ENCODE measurements at regions not wholly inside any gene's neighbourhood (a gene's known extent, or its start where the extent isn't known, plus 50 kb on each side); places are given as distances from the start of the nearest gene placed in this dataset.

DNA sequence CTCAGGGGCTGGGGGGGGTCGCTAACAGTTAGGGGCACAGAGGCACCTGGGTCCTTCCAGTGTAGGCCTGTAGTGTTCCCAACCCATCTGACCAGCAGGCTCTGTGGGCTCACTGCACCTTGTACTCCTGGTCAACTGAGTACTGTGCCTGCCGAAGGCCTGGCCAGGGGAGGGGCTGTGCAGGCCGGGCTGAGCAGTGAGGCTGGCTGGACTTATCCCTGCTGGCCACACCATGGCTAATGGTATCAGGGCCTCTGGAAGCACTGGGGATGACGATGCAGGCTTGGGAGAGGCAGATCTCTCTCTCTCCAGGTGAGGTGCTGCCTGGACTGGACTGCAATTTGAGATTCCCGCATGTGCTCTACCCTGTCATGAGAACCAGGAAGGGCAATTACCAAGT is 58.9 kb upstream of the SDK2 start:
- no peaks in the 10 kb centered on the region for H3K9me3 ChIP-seq
- intact Hi-C loops (cut with DNase I, micrococcal nuclease) = no loop called here
- no peak overlapping the region for H3K4me3 ChIP-seq
- no peak for DNase-seq
- peak; percentile 50 for ATAC-seq
- no peak for TF ChIP-seq CTCF (IDR thresholded peaks at IDR 0.05)
- no peaks in the 10 kb centered on the region for H3K36me3 ChIP-seq (ENCODE audit: low read depth)
- H3K4me1 ChIP-seq (ENCODE audit: low read depth) = no peaks in the 10 kb centered on the region

DNA sequence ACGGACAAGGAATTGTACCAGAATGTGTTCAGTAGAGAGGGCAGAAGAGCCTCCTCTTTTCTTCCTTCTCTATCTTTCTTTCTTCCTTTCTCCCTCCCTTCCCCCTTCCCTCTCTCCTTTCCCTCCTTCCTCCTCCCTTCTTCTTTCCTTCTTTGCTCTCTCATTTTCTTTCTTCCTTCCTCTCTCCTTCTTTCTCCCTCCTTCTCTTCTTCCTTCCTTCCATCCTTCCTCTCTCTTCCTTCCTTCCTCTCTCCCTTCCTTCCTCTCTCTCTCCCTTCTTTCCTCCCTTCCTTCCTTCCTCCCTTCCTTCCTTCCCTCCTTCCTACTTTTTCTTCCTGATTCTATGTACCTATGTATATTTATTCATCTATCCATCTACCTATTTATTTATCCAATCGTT is 59.7 kb upstream of the SDK2 start:
- Histone ChIP-seq H3K4me1 (ENCODE audit: low read depth) (no peaks in the 10 kb centered on the region), H3K36me3 (ENCODE audit: low read depth) (no peaks in the 10 kb centered on the region), H3K9me3 (no peaks in the 10 kb centered on the region), H3K4me3 (no peak overlapping the region)
- intact Hi-C loops (cut with DNase I, micrococcal nuclease) = no loop called here
- ATAC-seq = no peak
- DNase-seq = no peak
- no peak for TF ChIP-seq CTCF (IDR thresholded peaks at IDR 0.05)

GRCh38 chr17:73705594-73705993 is 61.3 kb upstream of the SDK2 start:
- Histone ChIP-seq H3K4me3 (no peak overlapping the region), H3K4me1 (ENCODE audit: low read depth) (no peaks in the 10 kb centered on the region), H3K9me3 (no peaks in the 10 kb centered on the region), H3K36me3 (ENCODE audit: low read depth) (no peaks in the 10 kb centered on the region)
- ATAC-seq (peak; percentile 50), DNase-seq (peak in 1 of 3 donors; percentile 29)
- intact Hi-C loops (cut with DNase I, micrococcal nuclease) = loop anchor here in 1 of 2 donors (5.0 kb wide), 1 partner anchor 278 kb away; no protein-coding TSS in a partner anchor
- TF ChIP-seq CTCF (IDR thresholded peaks at IDR 0.05) = no peak

GRCh38 chr17:73706428-73706827 is 62.2 kb upstream of the SDK2 start:
- no peak for ATAC-seq
- H3K4me3 ChIP-seq = no peak overlapping the region
- DNase-seq = no peak

GRCh38 chr17:73706858-73707257 is 62.6 kb upstream of the SDK2 start:
- Histone ChIP-seq H3K36me3 (ENCODE audit: low read depth) (no peaks in the 10 kb centered on the region), H3K9me3 (no peaks in the 10 kb centered on the region), H3K4me3 (no peak overlapping the region), H3K4me1 (ENCODE audit: low read depth) (no peaks in the 10 kb centered on the region)
- ATAC-seq (no peak), DNase-seq (no peak)
- intact Hi-C loops (cut with DNase I, micrococcal nuclease) = loop anchor here in 1 of 2 donors (5.0 kb wide), 1 partner anchor 280 kb away; no protein-coding TSS in a partner anchor
- TF ChIP-seq CTCF (IDR thresholded peaks at IDR 0.05) = no peak

More at GRCh38 chr17:73706428-73706827, 62.2 kb upstream of the SDK2 start:
- Histone ChIP-seq H3K9me3 (no peaks in the 10 kb centered on the region), H3K4me1 (ENCODE audit: low read depth) (no peaks in the 10 kb centered on the region), H3K36me3 (ENCODE audit: low read depth) (no peaks in the 10 kb centered on the region)
- intact Hi-C loops (cut with DNase I, micrococcal nuclease) = loop anchor here in 1 of 2 donors (5.0 kb wide), 1 partner anchor 279 kb away; no protein-coding TSS in a partner anchor
- no peak for TF ChIP-seq CTCF (IDR thresholded peaks at IDR 0.05)

DNA sequence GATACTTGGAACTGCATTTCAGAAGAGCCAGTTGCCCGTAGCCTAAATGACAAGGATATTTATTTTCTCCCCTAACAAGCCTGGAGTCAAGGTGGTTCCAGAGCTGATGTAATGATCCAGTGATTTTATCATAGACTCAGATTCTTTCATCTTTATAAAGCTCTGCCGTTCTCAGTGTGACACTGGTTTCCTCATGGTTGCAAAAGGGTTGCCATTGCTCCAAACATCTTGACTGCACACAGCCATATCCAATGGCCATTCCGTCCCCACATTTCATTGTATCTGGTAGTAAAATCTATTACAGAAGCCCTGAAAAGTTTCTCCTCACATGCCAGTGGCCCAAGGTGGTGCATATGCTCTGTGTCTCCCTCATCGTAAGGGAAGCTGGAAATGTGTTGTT is 63.1 kb upstream of the SDK2 start:
- ATAC-seq (no peak), DNase-seq (no peak)
- TF ChIP-seq CTCF (IDR thresholded peaks at IDR 0.05) = no peak
- H3K4me3 ChIP-seq = no peak overlapping the region
- intact Hi-C loops (cut with DNase I, micrococcal nuclease) = loop anchor here in 1 of 2 donors (5.0 kb wide), 1 partner anchor 280 kb away; no protein-coding TSS in a partner anchor
- H3K9me3 ChIP-seq = no peaks in the 10 kb centered on the region
- no peaks in the 10 kb centered on the region for H3K4me1 ChIP-seq (ENCODE audit: low read depth)
- no peaks in the 10 kb centered on the region for H3K36me3 ChIP-seq (ENCODE audit: low read depth)
